HG02840 (cell line): ENCODE measurements at regions not wholly inside any gene's neighbourhood (a gene's known extent, or its start where the extent isn't known, plus 50 kb on each side); places are given as distances from the start of the nearest gene placed in this dataset.

Experiments used
- ATAC-seq: cut with Tn5 transposase; IDR thresholded peaks from one replicate; pipeline ENCODE4 v1.9.1; 2021; ENCODE audit warnings: mild to moderate bottlenecking, moderate library complexity, moderate number of reproducible peaks; ENCODE audit not compliant: unreplicated experiment, low FRiP score

GRCh38 chr7:12879139-12879538 lies 191.7 kb downstream of the ARL4A start:
- ATAC-seq, result no peak

GRCh38 chr7:12881712-12882111 lies 194.3 kb downstream of the ARL4A start:
- ATAC-seq, result no peak

GRCh38 chr7:12882710-12883109 lies 195.3 kb downstream of the ARL4A start:
- no peak for ATAC-seq

GRCh38 chr7:12884033-12884432 lies 196.6 kb downstream of the ARL4A start:
- ATAC-seq, result no peak

GRCh38 chr7:12884856-12885440 lies 197.5 kb downstream of the ARL4A start:
- ATAC-seq, result no peak

GRCh38 chr7:12888717-12889116 lies 201.3 kb downstream of the ARL4A start:
- ATAC-seq, result no peak

GRCh38 chr7:12889391-12889790 lies 202.0 kb downstream of the ARL4A start:
- no peak for ATAC-seq

- no peak for ATAC-seq
Observed at GRCh38 chr7:12890586-12890985, 203.2 kb downstream of the ARL4A start.

- no peak for ATAC-seq
Observed at GRCh38 chr7:12893292-12893691, 205.9 kb downstream of the ARL4A start.

GRCh38 chr7:12895296-12895695 lies 207.9 kb downstream of the ARL4A start:
- no peak for ATAC-seq

- ATAC-seq, result no peak
Observed at GRCh38 chr7:12896316-12896715, 208.9 kb downstream of the ARL4A start.

GRCh38 chr7:12898004-12898403 lies 210.6 kb downstream of the ARL4A start:
- no peak for ATAC-seq

GRCh38 chr7:12898620-12899019 lies 211.2 kb downstream of the ARL4A start:
- ATAC-seq, result no peak

- no peak for ATAC-seq
Observed at GRCh38 chr7:12905671-12906070, 218.2 kb downstream of the ARL4A start.

- no peak for ATAC-seq
Observed at GRCh38 chr7:12907774-12908173, 220.3 kb downstream of the ARL4A start.

- ATAC-seq, result no peak
Observed at GRCh38 chr7:12909483-12909882, 222.1 kb downstream of the ARL4A start.

- ATAC-seq, result no peak
Observed at GRCh38 chr7:12911053-12911452, 223.6 kb downstream of the ARL4A start.

GRCh38 chr7:12913002-12913401 lies 225.6 kb downstream of the ARL4A start:
- ATAC-seq, result no peak

- ATAC-seq, result no peak
Observed at GRCh38 chr7:12917801-12918200, 230.4 kb downstream of the ARL4A start.

- no peak for ATAC-seq
Observed at GRCh38 chr7:12921751-12922345, 234.4 kb downstream of the ARL4A start.

GRCh38 chr7:12923971-12924370 lies 236.5 kb downstream of the ARL4A start:
- no peak for ATAC-seq

GRCh38 chr7:12926206-12926605 lies 238.8 kb downstream of the ARL4A start:
- ATAC-seq, result no peak
